ENCODE measurements at regions not wholly inside any gene's neighbourhood (a gene's known extent, or its start where the extent isn't known, plus 50 kb on each side); places are given as distances from the start of the nearest gene placed in this dataset.
A peak's percentile ranks its signal among the peaks of the same experiment; 100 is the strongest.

- Histone ChIP-seq H2AFZ (ENCODE audit: low read length) (no peak overlapping the region), H3K9ac (replicated peaks in 1 of 4; ENCODE audit: extremely low read depth in 1 of 4, low read depth in 3 of 4, low read length in 3 of 4) (no peak overlapping the region), H3K23ac (ENCODE audit: insufficient read length) (no peak overlapping the region), H3K4ac (replicated peaks; ENCODE audit: insufficient read length, low read depth, low read length) (no peak overlapping the region), H4K91ac (replicated peaks; ENCODE audit: insufficient read length, low read length) (peak overlapping the region; percentile 30), H3K27me3 (replicated peaks in 1 of 4; ENCODE audit: control insufficient read depth in 3 of 4, extremely low read depth in 1 of 4, insufficient read depth in 3 of 4, low read length in 3 of 4) (no peaks in the 10 kb centered on the region), H3K4me3 (ENCODE audit: extremely low read depth in 1 of 4, insufficient read depth in 2 of 4, low read depth in 3 of 4, low read length in 4 of 4) (no peak overlapping the region), H3K79me1 (ENCODE audit: low read depth, low read length) (no peaks in the 10 kb centered on the region), H3K56ac (replicated peaks; ENCODE audit: insufficient read length, low read depth, low read length) (no peak overlapping the region), H4K5ac (ENCODE audit: insufficient read length, low read depth, low read length) (no peak overlapping the region), H2BK20ac (ENCODE audit: low read length) (no peak overlapping the region), H3K14ac (ENCODE audit: insufficient read length) (no peak overlapping the region), H3K79me2 (ENCODE audit: control insufficient read depth in 1 of 2, insufficient read depth in 2 of 2, low read length in 2 of 2) (no peaks in the 10 kb centered on the region), H3K4me2 (ENCODE audit: insufficient read depth in 1 of 2, low read depth in 2 of 2, low read length in 2 of 2) (no peak overlapping the region), H3K27ac (ENCODE audit: low read depth, low read length) (no peak overlapping the region), H3K36me3 (ENCODE audit: control insufficient read depth in 2 of 4, insufficient read depth in 4 of 4, low read length in 3 of 4) (no peaks in the 10 kb centered on the region), H2BK5ac (ENCODE audit: low read depth, low read length) (no peak overlapping the region), H3K9me3 (ENCODE audit: insufficient read depth in 2 of 2, low read depth in 1 of 2, low read length in 1 of 2) (no peaks in the 10 kb centered on the region), H3K23me2 (ENCODE audit: low read depth, low read length) (no peaks in the 10 kb centered on the region), H2BK12ac (ENCODE audit: low read depth, low read length) (no peak overlapping the region), H2AK5ac (ENCODE audit: low read depth, low read length) (no peak overlapping the region), H3K18ac (ENCODE audit: extremely low read depth, low read length) (no peak overlapping the region; the same call in 1 of the 2 replicates), H4K20me1 (replicated peaks in 1 of 2; ENCODE audit: control insufficient read depth in 1 of 2, insufficient read depth in 2 of 2, low read length in 2 of 2) (peaks cover 0 to 3% of the 10 kb centered on the region in 2 experiments), H3K4me1 (replicated peaks in 1 of 4; ENCODE audit: control insufficient read depth in 3 of 4, insufficient read depth in 4 of 4, low read length in 3 of 4) (no peaks in the 10 kb centered on the region), H2BK120ac (replicated peaks; ENCODE audit: low read depth, low read length) (no peak overlapping the region), H4K8ac (ENCODE audit: extremely low read depth, insufficient read depth, low read length) (no peak overlapping the region), H2BK15ac (ENCODE audit: low read length) (no peak overlapping the region)
- WGBS, 2 experiments (ENCODE audit: extremely low coverage in 1 of 2, insufficient coverage in 1 of 2, insufficient read length in 1 of 2, insufficient replicate concordance in 2 of 2, low coverage in 1 of 2, low lambda C conversion rate in 2 of 2, missing lambda C conversion rate in 1 of 2): 84% methylated on average over 13 of the region's 13 CpGs; no CpG with 5 or more reads in 1 of the 2 experiments
- POLR2A ChIA-PET (ENCODE audit: partially characterized antibody): no interaction called here
- CTCF ChIA-PET (ENCODE audit: partially characterized antibody): no interaction called here
- FAIRE-seq (no peak), DNase-seq (ENCODE audit: low read depth in 1 of 2, low spot score in 2 of 2) (no peak)
- TF ChIP-seq KDM1A (IDR thresholded peaks at IDR 0.05; ENCODE audit: borderline replicate concordance, low read length): no peak
- TF ChIP-seq EP300 (IDR thresholded peaks at IDR 0.05; ENCODE audit: borderline replicate concordance in 1 of 2, low read depth in 2 of 2, low read length in 2 of 2): no peak
- TF ChIP-seq POLR2A (IDR thresholded peaks at IDR 0.05; ENCODE audit: control extremely low read depth in 1 of 2, low read depth in 2 of 2, low read length in 2 of 2): no peak
- TF ChIP-seq POLR2AphosphoS5 (IDR thresholded peaks at IDR 0.05; ENCODE audit: low read depth, low read length): no peak
- no peak for TF ChIP-seq POU5F1 (IDR thresholded peaks at IDR 0.05; ENCODE audit: low read depth, low read length)
- TF ChIP-seq NRF1 (IDR thresholded peaks at IDR 0.05; ENCODE audit: low read depth, low read length): no peak
- TF ChIP-seq, protein P1, sequence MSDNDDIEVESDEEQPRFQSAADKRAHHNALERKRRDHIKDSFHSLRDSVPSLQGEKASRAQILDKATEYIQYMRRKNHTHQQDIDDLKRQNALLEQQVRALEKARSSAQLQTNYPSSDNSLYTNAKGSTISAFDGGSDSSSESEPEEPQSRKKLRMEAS (IDR thresholded peaks at IDR 0.05): no peak
- no peak for TF ChIP-seq GABPA (IDR thresholded peaks at IDR 0.05; ENCODE audit: borderline replicate concordance, insufficient read depth, low read length)
- no peak for TF ChIP-seq FOSL1 (IDR thresholded peaks at IDR 0.05; ENCODE audit: insufficient read depth, low read depth, low read length)
- no peak for TF ChIP-seq RXRA (IDR thresholded peaks at IDR 0.05; ENCODE audit: insufficient read depth, low read depth, low read length)
- TF ChIP-seq EZH2 (IDR thresholded peaks at IDR 0.05; ENCODE audit: low read depth, low read length, severe bottlenecking): no peak
- TF ChIP-seq HDAC6 (IDR thresholded peaks at IDR 0.05; ENCODE audit: low read depth, low read length): no peak
- TF ChIP-seq CBX8 (IDR thresholded peaks at IDR 0.05; ENCODE audit: borderline replicate concordance, low read depth, low read length): no peak
- TF ChIP-seq BRCA1 (IDR thresholded peaks at IDR 0.05; ENCODE audit: low read depth, low read length): no peak
- TF ChIP-seq SP2 (IDR thresholded peaks at IDR 0.05; ENCODE audit: low read length): no peak
These were observed 87.1 kb downstream of the RTP5 start for GRCh38 chr2:241956521-241957110.

All from H1 (cell line).